G401 (cell line): ENCODE measurements at regions not wholly inside any gene's neighbourhood (a gene's known extent, or its start where the extent isn't known, plus 50 kb on each side); places are given as distances from the start of the nearest gene placed in this dataset.

Experiments used
- DNase-seq: peaks from one replicate; pipeline ENCODE4 v3.0.0-alpha.2; 2015; ENCODE audit warnings: low spot score
- in situ Hi-C: cut with HindIII; loops from 2 replicates; pipeline ENCODE4 v1.10.0; 2016; ENCODE audit warnings: low sequenced_read_pairs, mixed read lengths

- in situ Hi-C loops: no loop called here
- DNase-seq: no peak
Measured at GRCh38 chr7:89757910-89758309, 396.4 kb upstream of the STEAP1 start.

- no peak for DNase-seq
- in situ Hi-C loops: no loop called here
Measured at GRCh38 chr7:89760690-89761089, 393.6 kb upstream of the STEAP1 start.

GRCh38 chr7:89761173-89761572 lies 393.1 kb upstream of the STEAP1 start:
- no peak for DNase-seq
- in situ Hi-C loops: no loop called here

GRCh38 chr7:89770161-89770560 lies 384.1 kb upstream of the STEAP1 start:
- in situ Hi-C loops: no loop called here
- no peak for DNase-seq

GRCh38 chr7:89771003-89771636 lies 383.1 kb upstream of the STEAP1 start:
- in situ Hi-C loops: no loop called here

GRCh38 chr7:89772276-89772675 lies 382.0 kb upstream of the STEAP1 start:
- in situ Hi-C loops: no loop called here
- DNase-seq: no peak

More at GRCh38 chr7:89771003-89771636, 383.1 kb upstream of the STEAP1 start:
- no peak for DNase-seq

- DNase-seq: no peak
- in situ Hi-C loops: no loop called here
Measured at GRCh38 chr7:89773611-89774010, 380.7 kb upstream of the STEAP1 start.

GRCh38 chr7:89775459-89775858 lies 378.8 kb upstream of the STEAP1 start:
- in situ Hi-C loops: no loop called here
- no peak for DNase-seq

GRCh38 chr7:89776980-89777379 lies 377.3 kb upstream of the STEAP1 start:
- in situ Hi-C loops: no loop called here
- DNase-seq: no peak

GRCh38 chr7:89777499-89777898 lies 376.8 kb upstream of the STEAP1 start:
- in situ Hi-C loops: no loop called here
- no peak for DNase-seq

- in situ Hi-C loops: no loop called here
Measured at GRCh38 chr7:89780291-89780690, 374.0 kb upstream of the STEAP1 start.

GRCh38 chr7:89796481-89796880 lies 357.8 kb upstream of the STEAP1 start:
- in situ Hi-C loops: no loop called here
- DNase-seq: no peak

More at GRCh38 chr7:89780291-89780690, 374.0 kb upstream of the STEAP1 start:
- no peak for DNase-seq

- in situ Hi-C loops: no loop called here
- no peak for DNase-seq
Measured at GRCh38 chr7:89797965-89798598, 356.2 kb upstream of the STEAP1 start.

- in situ Hi-C loops: no loop called here
- no peak for DNase-seq
Measured at GRCh38 chr7:89798599-89798996, 355.7 kb upstream of the STEAP1 start.

GRCh38 chr7:89800761-89801160 lies 353.5 kb upstream of the STEAP1 start:
- no peak for DNase-seq
- in situ Hi-C loops: no loop called here

GRCh38 chr7:89809291-89809690 lies 345.0 kb upstream of the STEAP1 start:
- no peak for DNase-seq

GRCh38 chr7:89813081-89813480 lies 341.2 kb upstream of the STEAP1 start:
- in situ Hi-C loops: no loop called here
- DNase-seq: no peak

More at GRCh38 chr7:89809291-89809690, 345.0 kb upstream of the STEAP1 start:
- in situ Hi-C loops: no loop called here

- DNase-seq: no peak
Measured at GRCh38 chr7:89826121-89826520, 328.1 kb upstream of the STEAP1 start.

GRCh38 chr7:89826557-89826956 lies 327.7 kb upstream of the STEAP1 start:
- no peak for DNase-seq
- in situ Hi-C loops: no loop called here

More at GRCh38 chr7:89826121-89826520, 328.1 kb upstream of the STEAP1 start:
- in situ Hi-C loops: no loop called here

- DNase-seq: peak; percentile 97
- in situ Hi-C loops: no loop called here
Measured at GRCh38 chr7:89837515-89837914, 316.8 kb upstream of the STEAP1 start.

GRCh38 chr7:89839329-89839728 lies 314.9 kb upstream of the STEAP1 start:
- in situ Hi-C loops: no loop called here
- no peak for DNase-seq
